ENCODE measurements at regions not wholly inside any gene's neighbourhood (a gene's known extent, or its start where the extent isn't known, plus 50 kb on each side); places are given as distances from the start of the nearest gene placed in this dataset.

DNA sequence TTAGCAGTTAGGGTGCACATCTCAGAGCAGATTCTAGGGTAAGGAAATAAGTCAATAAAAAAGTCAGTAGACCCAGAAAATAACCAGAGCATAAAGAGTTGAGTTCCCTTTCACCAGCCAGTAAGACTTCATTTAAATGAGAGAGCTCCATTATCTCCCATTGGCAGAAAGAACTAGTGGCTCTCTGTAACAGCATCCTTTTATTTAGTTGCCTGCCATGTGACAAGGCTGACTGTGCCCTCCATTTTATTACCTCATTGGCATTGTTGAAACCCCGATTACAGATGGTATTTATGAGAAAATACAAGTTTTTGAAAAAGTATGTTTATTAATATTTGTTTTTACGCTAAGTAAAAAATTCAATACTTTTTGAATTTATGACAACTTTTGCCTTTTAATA is 859.5 kb upstream of the NDST4 start:
- TF ChIP-seq FOXP2 (optimal IDR thresholded peaks at IDR 0.05; ENCODE audit: borderline replicate concordance, extremely low read depth, extremely low read length, insufficient read depth), result no peak
- TF ChIP-seq TAF1 (IDR thresholded peaks at IDR 0.05; ENCODE audit: borderline replicate concordance, insufficient read depth, low read length), result no peak
- no peak for TF ChIP-seq POLR2AphosphoS5 (IDR thresholded peaks at IDR 0.05; ENCODE audit: low read depth, low read length)
- TF ChIP-seq SIN3A (IDR thresholded peaks at IDR 0.05; ENCODE audit: borderline replicate concordance, insufficient read depth, low read length), result no peak
- TF ChIP-seq, protein P1, sequence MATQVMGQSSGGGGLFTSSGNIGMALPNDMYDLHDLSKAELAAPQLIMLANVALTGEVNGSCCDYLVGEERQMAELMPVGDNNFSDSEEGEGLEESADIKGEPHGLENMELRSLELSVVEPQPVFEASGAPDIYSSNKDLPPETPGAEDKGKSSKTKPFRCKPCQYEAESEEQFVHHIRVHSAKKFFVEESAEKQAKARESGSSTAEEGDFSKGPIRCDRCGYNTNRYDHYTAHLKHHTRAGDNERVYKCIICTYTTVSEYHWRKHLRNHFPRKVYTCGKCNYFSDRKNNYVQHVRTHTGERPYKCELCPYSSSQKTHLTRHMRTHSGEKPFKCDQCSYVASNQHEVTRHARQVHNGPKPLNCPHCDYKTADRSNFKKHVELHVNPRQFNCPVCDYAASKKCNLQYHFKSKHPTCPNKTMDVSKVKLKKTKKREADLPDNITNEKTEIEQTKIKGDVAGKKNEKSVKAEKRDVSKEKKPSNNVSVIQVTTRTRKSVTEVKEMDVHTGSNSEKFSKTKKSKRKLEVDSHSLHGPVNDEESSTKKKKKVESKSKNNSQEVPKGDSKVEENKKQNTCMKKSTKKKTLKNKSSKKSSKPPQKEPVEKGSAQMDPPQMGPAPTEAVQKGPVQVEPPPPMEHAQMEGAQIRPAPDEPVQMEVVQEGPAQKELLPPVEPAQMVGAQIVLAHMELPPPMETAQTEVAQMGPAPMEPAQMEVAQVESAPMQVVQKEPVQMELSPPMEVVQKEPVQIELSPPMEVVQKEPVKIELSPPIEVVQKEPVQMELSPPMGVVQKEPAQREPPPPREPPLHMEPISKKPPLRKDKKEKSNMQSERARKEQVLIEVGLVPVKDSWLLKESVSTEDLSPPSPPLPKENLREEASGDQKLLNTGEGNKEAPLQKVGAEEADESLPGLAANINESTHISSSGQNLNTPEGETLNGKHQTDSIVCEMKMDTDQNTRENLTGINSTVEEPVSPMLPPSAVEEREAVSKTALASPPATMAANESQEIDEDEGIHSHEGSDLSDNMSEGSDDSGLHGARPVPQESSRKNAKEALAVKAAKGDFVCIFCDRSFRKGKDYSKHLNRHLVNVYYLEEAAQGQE (IDR thresholded peaks at IDR 0.05; ENCODE audit: insufficient read depth in 1 of 2, low read depth in 2 of 2, low read length in 2 of 2), result no peak

DNA sequence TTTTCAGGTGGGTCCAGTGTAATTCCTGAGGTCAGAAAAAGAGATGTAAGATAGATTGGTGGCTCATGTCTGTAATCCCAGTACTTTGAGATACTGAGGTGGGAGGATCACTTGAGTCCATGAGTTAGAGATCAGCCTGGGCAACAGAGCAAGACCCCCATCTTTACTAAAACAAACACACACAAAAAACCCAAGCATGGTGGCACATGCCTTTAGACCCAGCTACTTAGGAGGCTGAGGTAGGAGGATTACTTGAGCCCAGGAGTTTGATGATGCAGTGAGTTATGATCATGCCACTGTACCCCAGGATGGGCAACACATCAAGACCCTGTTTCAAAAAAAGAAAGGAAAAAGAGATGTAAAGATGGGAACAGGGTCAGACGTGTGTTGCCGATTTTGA is 857.4 kb upstream of the NDST4 start:
- no peak for TF ChIP-seq SIN3A (IDR thresholded peaks at IDR 0.05; ENCODE audit: borderline replicate concordance, insufficient read depth, low read length)
- TF ChIP-seq, protein P1 (IDR thresholded peaks at IDR 0.05; ENCODE audit: insufficient read depth in 1 of 2, low read depth in 2 of 2, low read length in 2 of 2), result no peak
- TF ChIP-seq TAF1 (IDR thresholded peaks at IDR 0.05; ENCODE audit: borderline replicate concordance, insufficient read depth, low read length), result no peak
- TF ChIP-seq FOXP2 (optimal IDR thresholded peaks at IDR 0.05; ENCODE audit: borderline replicate concordance, extremely low read depth, extremely low read length, insufficient read depth), result no peak
- TF ChIP-seq POLR2AphosphoS5 (IDR thresholded peaks at IDR 0.05; ENCODE audit: low read depth, low read length), result no peak

DNA sequence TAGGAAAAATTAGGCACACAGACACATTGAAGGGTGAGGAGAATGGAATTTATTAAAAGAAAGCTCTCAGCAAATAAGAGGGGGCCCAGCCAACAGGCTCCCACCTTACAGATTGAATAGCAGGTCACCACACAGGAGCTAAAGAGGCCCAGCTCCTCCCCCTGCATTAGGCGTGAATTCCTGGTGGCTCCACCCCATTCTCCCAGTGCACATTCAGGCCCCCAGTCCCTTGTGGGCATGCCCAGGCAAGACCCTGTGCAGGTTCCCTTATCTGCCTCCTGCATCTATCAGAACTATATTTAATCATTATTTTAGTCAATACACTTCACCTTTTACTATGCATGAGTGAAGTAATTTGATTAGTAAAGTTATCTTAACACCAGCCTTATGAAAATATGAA is 856.3 kb upstream of the NDST4 start:
- TF ChIP-seq FOXP2 (optimal IDR thresholded peaks at IDR 0.05; ENCODE audit: borderline replicate concordance, extremely low read depth, extremely low read length, insufficient read depth) (no peak), SIN3A (IDR thresholded peaks at IDR 0.05; ENCODE audit: borderline replicate concordance, insufficient read depth, low read length) (no peak), TAF1 (IDR thresholded peaks at IDR 0.05; ENCODE audit: borderline replicate concordance, insufficient read depth, low read length) (no peak), POLR2AphosphoS5 (IDR thresholded peaks at IDR 0.05; ENCODE audit: low read depth, low read length) (no peak)
- TF ChIP-seq, protein P1 (IDR thresholded peaks at IDR 0.05; ENCODE audit: insufficient read depth in 1 of 2, low read depth in 2 of 2, low read length in 2 of 2), result no peak

DNA sequence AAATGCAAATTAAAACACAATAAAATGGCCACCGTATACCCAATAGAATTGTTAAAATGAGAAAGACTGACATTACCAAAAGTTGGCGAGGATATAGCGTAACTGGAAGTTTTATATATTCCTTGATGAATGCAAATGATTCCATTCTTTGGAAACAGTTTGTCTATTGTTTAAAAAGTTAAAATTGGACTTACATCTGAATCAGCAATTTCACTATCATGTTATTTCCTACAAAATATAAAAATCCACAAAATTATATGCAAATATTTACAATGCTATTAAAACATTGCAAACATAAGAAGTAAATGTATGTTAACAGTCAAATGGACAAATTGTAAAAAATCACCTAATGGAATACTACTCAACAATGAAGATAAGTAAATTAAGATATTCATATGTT is 852.2 kb upstream of the NDST4 start:
- no peak for TF ChIP-seq POLR2AphosphoS5 (IDR thresholded peaks at IDR 0.05; ENCODE audit: low read depth, low read length)
- no peak for TF ChIP-seq SIN3A (IDR thresholded peaks at IDR 0.05; ENCODE audit: borderline replicate concordance, insufficient read depth, low read length)
- no peak for TF ChIP-seq TAF1 (IDR thresholded peaks at IDR 0.05; ENCODE audit: borderline replicate concordance, insufficient read depth, low read length)
- TF ChIP-seq FOXP2 (optimal IDR thresholded peaks at IDR 0.05; ENCODE audit: borderline replicate concordance, extremely low read depth, extremely low read length, insufficient read depth), result no peak
- TF ChIP-seq, protein P1 (IDR thresholded peaks at IDR 0.05; ENCODE audit: insufficient read depth in 1 of 2, low read depth in 2 of 2, low read length in 2 of 2), result no peak

DNA sequence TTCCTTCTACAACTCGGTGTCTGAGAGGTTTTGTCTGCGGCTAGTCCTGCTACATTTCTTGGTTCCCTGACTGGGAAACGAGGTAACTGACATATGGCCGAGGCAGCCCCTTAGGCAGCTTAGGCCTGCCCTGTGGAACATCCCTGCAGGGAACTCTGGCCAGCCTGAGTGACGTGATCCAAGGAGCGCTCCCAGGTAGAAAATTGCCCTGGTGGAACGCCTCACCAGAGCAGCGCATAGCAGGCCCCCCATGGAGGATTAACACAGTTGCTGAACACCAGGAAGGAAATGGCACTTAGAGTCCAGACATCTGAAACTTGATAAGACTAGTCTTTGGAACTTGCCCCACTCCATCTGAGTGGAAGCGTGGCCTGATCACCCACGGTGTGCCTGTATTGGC is 837.4 kb upstream of the NDST4 start:
- no peak for TF ChIP-seq TAF1 (IDR thresholded peaks at IDR 0.05; ENCODE audit: borderline replicate concordance, insufficient read depth, low read length)
- TF ChIP-seq SIN3A (IDR thresholded peaks at IDR 0.05; ENCODE audit: borderline replicate concordance, insufficient read depth, low read length), result no peak
- TF ChIP-seq, protein P1 (IDR thresholded peaks at IDR 0.05; ENCODE audit: insufficient read depth in 1 of 2, low read depth in 2 of 2, low read length in 2 of 2), result no peak
- TF ChIP-seq FOXP2 (optimal IDR thresholded peaks at IDR 0.05; ENCODE audit: borderline replicate concordance, extremely low read depth, extremely low read length, insufficient read depth), result no peak
- no peak for TF ChIP-seq POLR2AphosphoS5 (IDR thresholded peaks at IDR 0.05; ENCODE audit: low read depth, low read length)

All from PFSK-1 (cell line).